ENCODE measurements at regions not wholly inside any gene's neighbourhood (a gene's known extent, or its start where the extent isn't known, plus 50 kb on each side); places are given as distances from the start of the nearest gene placed in this dataset.

DNA sequence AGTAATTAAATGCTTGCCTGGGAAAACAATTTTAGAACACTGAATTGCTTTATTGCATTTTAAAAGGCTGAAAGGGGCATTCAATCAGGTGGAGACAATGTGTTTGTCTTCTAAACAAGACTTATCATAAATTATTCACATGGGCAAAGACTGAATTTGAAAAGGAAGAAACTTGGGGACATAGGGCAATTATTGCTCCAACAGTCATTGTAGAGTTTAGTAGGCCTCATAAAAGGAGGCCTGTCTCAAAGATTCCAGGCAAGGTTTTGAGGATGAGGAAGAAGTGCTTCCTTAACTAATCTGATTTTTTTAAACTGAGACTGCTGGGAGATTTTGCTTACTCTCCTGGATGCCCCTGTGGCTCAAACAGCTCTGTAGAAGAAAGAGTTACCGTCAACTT lies 174.4 kb upstream of the RPS6KA3 start:
- no peak for TF ChIP-seq NFYB (CRISPR knock-in tag; conservative IDR thresholded peaks at IDR 0.05; ENCODE audit: low read depth)
- TF ChIP-seq, protein P1, sequence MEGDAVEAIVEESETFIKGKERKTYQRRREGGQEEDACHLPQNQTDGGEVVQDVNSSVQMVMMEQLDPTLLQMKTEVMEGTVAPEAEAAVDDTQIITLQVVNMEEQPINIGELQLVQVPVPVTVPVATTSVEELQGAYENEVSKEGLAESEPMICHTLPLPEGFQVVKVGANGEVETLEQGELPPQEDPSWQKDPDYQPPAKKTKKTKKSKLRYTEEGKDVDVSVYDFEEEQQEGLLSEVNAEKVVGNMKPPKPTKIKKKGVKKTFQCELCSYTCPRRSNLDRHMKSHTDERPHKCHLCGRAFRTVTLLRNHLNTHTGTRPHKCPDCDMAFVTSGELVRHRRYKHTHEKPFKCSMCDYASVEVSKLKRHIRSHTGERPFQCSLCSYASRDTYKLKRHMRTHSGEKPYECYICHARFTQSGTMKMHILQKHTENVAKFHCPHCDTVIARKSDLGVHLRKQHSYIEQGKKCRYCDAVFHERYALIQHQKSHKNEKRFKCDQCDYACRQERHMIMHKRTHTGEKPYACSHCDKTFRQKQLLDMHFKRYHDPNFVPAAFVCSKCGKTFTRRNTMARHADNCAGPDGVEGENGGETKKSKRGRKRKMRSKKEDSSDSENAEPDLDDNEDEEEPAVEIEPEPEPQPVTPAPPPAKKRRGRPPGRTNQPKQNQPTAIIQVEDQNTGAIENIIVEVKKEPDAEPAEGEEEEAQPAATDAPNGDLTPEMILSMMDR (IDR thresholded peaks at IDR 0.05), result no peak
- no peak for TF ChIP-seq PREB (CRISPR knock-in tag; IDR thresholded peaks at IDR 0.05; ENCODE audit: borderline replicate concordance)
- no peak for TF ChIP-seq SP1 (CRISPR knock-in tag; conservative IDR thresholded peaks at IDR 0.05)
- no peak for TF ChIP-seq USF2 (CRISPR knock-in tag; IDR thresholded peaks at IDR 0.05)
- no peak for TF ChIP-seq NFE2L1 (CRISPR knock-in tag; IDR thresholded peaks at IDR 0.05)
- TF ChIP-seq NR2C2 (CRISPR knock-in tag; IDR thresholded peaks at IDR 0.05), result no peak
- TF ChIP-seq ESRRA (CRISPR knock-in tag; IDR thresholded peaks at IDR 0.05; ENCODE audit: borderline replicate concordance), result no peak
- no peak for TF ChIP-seq NR1H2 (CRISPR knock-in tag; IDR thresholded peaks at IDR 0.05)
- no peak for TF ChIP-seq ZNF232 (CRISPR knock-in tag; IDR thresholded peaks at IDR 0.05)
- no peak for TF ChIP-seq GABPB1 (CRISPR knock-in tag; IDR thresholded peaks at IDR 0.05)
- no peak for TF ChIP-seq MLX (CRISPR knock-in tag; IDR thresholded peaks at IDR 0.05)
- no peak for TF ChIP-seq ZNF121 (CRISPR knock-in tag; IDR thresholded peaks at IDR 0.05)
- TF ChIP-seq HMGA2 (CRISPR knock-in tag; IDR thresholded peaks at IDR 0.05), result no peak

Data from WTC11 (cell line).